WI38 (cell line): ENCODE measurements at regions not wholly inside any gene's neighbourhood (a gene's known extent, or its start where the extent isn't known, plus 50 kb on each side); places are given as distances from the start of the nearest gene placed in this dataset.
"Not testable (repeated sequence)": the region's sequence is repeated elsewhere in the genome, so short reads cannot be mapped to it uniquely, and the experiment has no call there.

Experiments used
- H3K4me3 ChIP-seq: 2 replicates; pipeline ENCODE4 v1.5.1; 2011; ENCODE audit warnings: low read depth, mild to moderate bottlenecking, control low read depth, low read length
- CTCF ChIP-seq: IDR thresholded peaks from 2 replicates; pipeline ENCODE4 v1.5.1; 2012; ENCODE audit warnings: low read depth, mild to moderate bottlenecking, control low read depth, low read length

- TF ChIP-seq CTCF = no peak
- H3K4me3 ChIP-seq = no peak overlapping the region
Observed at GRCh38 chr7:152508701-152509100, 72.9 kb upstream of the KMT2C start.

- no peak for TF ChIP-seq CTCF
Observed at GRCh38 chr7:152505606-152506005, 69.8 kb upstream of the KMT2C start.

GRCh38 chr7:152504816-152505215, 69.0 kb upstream of the KMT2C start:
- no peak for TF ChIP-seq CTCF
- no peak overlapping the region for H3K4me3 ChIP-seq

More at GRCh38 chr7:152505606-152506005, 69.8 kb upstream of the KMT2C start:
- no peak overlapping the region for H3K4me3 ChIP-seq

GRCh38 chr7:152504367-152504766, 68.6 kb upstream of the KMT2C start:
- TF ChIP-seq CTCF = no peak
- no peak overlapping the region for H3K4me3 ChIP-seq

GRCh38 chr7:152502813-152503790, 67.3 kb upstream of the KMT2C start:
- no peak overlapping the region for H3K4me3 ChIP-seq
- TF ChIP-seq CTCF = no peak

GRCh38 chr7:152501506-152501905, 65.7 kb upstream of the KMT2C start:
- H3K4me3 ChIP-seq = no peak overlapping the region
- TF ChIP-seq CTCF = no peak

GRCh38 chr7:152499969-152500368, 64.2 kb upstream of the KMT2C start:
- H3K4me3 ChIP-seq = not testable (repeated sequence)

GRCh38 chr7:152495867-152496266, 60.1 kb upstream of the KMT2C start:
- TF ChIP-seq CTCF = no peak

More at GRCh38 chr7:152495867-152496266, 60.1 kb upstream of the KMT2C start:
- no peak overlapping the region for H3K4me3 ChIP-seq
